WTC11 (cell line): ENCODE measurements at regions not wholly inside any gene's neighbourhood (a gene's known extent, or its start where the extent isn't known, plus 50 kb on each side); places are given as distances from the start of the nearest gene placed in this dataset.
A peak's percentile ranks its signal among the peaks of the same experiment; 100 is the strongest.

Experiments used
- ATF3 ChIP-seq: sonication (generic); formaldehyde crosslinking; conservative IDR thresholded peaks from 2 replicates; pipeline ENCODE4 v1.8.1; 2022; ENCODE audit warnings: mild to moderate bottlenecking, missing genetic modification reagents
- ATF6 ChIP-seq: sonication (generic); formaldehyde crosslinking; IDR thresholded peaks from 2 replicates; pipeline ENCODE4 v1.8.1; 2023; ENCODE audit warnings: mild to moderate bottlenecking, missing genetic modification reagents
- CDX4 ChIP-seq: fragments of 250-450 bp; sonication (Bioruptor Pico); IDR thresholded peaks from 2 replicates; pipeline ENCODE4 v1.9.0; 2021; ENCODE audit warnings: moderate library complexity, mild to moderate bottlenecking, inconsistent platforms, borderline replicate concordance
- CREM ChIP-seq: sonication (generic); formaldehyde crosslinking; IDR thresholded peaks from 2 replicates; pipeline ENCODE4 v1.8.1; 2022; ENCODE audit warnings: mild to moderate bottlenecking, missing genetic modification reagents, moderate library complexity
- E2F4 ChIP-seq: sonication (generic); formaldehyde crosslinking; IDR thresholded peaks from 2 replicates; pipeline ENCODE4 v1.8.1; 2022; ENCODE audit warnings: low read depth, mild to moderate bottlenecking, moderate library complexity, missing genetic modification reagents, borderline replicate concordance
- E2F5 ChIP-seq: sonication (generic); formaldehyde crosslinking; IDR thresholded peaks from 2 replicates; pipeline ENCODE4 v1.8.1; 2022; ENCODE audit warnings: mild to moderate bottlenecking, moderate library complexity, missing genetic modification reagents
- ELF4 ChIP-seq: sonication (generic); formaldehyde crosslinking; IDR thresholded peaks from 2 replicates; pipeline ENCODE4 v1.8.1; 2022; ENCODE audit warnings: low read depth, mild to moderate bottlenecking, moderate library complexity, missing genetic modification reagents
- EMX1 ChIP-seq: fragments of 250-450 bp; sonication (Bioruptor Pico); IDR thresholded peaks from 2 replicates; pipeline ENCODE4 v1.8.0; 2021; ENCODE audit warnings: mild to moderate bottlenecking
- FOXP1 ChIP-seq: sonication (generic); formaldehyde crosslinking; IDR thresholded peaks from 2 replicates; pipeline ENCODE4 v1.8.0; 2022; ENCODE audit warnings: missing genetic modification reagents, mild to moderate bottlenecking, moderate library complexity, borderline replicate concordance
- FOXP4 ChIP-seq: sonication (generic); formaldehyde crosslinking; IDR thresholded peaks from 2 replicates; pipeline ENCODE4 v1.8.0; 2022; ENCODE audit warnings: mild to moderate bottlenecking, missing genetic modification reagents
- GTF2I ChIP-seq: fragments of 250-450 bp; sonication (Bioruptor Pico); conservative IDR thresholded peaks from 2 replicates; pipeline ENCODE4 v1.4.0; 2021; ENCODE audit warnings: mild to moderate bottlenecking
- IRF2 ChIP-seq: sonication (generic); formaldehyde crosslinking; IDR thresholded peaks from 2 replicates; pipeline ENCODE4 v1.8.0; 2022; ENCODE audit warnings: low read depth, missing genetic modification reagents, borderline replicate concordance
- MLX ChIP-seq: sonication (generic); formaldehyde crosslinking; IDR thresholded peaks from 2 replicates; pipeline ENCODE4 v1.8.1; 2023; ENCODE audit warnings: mild to moderate bottlenecking, missing genetic modification reagents, moderate library complexity
- MXD4 ChIP-seq: fragments of 250-450 bp; sonication (Bioruptor Pico); IDR thresholded peaks from 2 replicates; pipeline ENCODE4 v1.8.0; 2021; ENCODE audit warnings: mild to moderate bottlenecking, moderate library complexity, borderline replicate concordance
- MYBL2 ChIP-seq: sonication (generic); formaldehyde crosslinking; IDR thresholded peaks from 2 replicates; pipeline ENCODE4 v1.8.1; 2023; ENCODE audit warnings: mild to moderate bottlenecking, moderate library complexity, missing genetic modification reagents
- NFE2L1 ChIP-seq: sonication (generic); formaldehyde crosslinking; IDR thresholded peaks from 2 replicates; pipeline ENCODE4 v1.8.1; 2023; ENCODE audit warnings: missing genetic modification reagents
- NR1H2 ChIP-seq: sonication (generic); formaldehyde crosslinking; IDR thresholded peaks from 2 replicates; pipeline ENCODE4 v1.9.0; 2021; ENCODE audit warnings: mild to moderate bottlenecking, moderate library complexity, missing genetic modification reagents
- PREB ChIP-seq: sonication (generic); formaldehyde crosslinking; IDR thresholded peaks from 2 replicates; pipeline ENCODE4 v1.8.1; 2022; ENCODE audit warnings: mild to moderate bottlenecking, missing genetic modification reagents, moderate library complexity, borderline replicate concordance
- RELA ChIP-seq: sonication (generic); formaldehyde crosslinking; IDR thresholded peaks from 2 replicates; pipeline ENCODE4 v1.8.1; 2022; ENCODE audit warnings: missing genetic modification reagents, mild to moderate bottlenecking, borderline replicate concordance
- TEAD1 ChIP-seq: sonication (generic); formaldehyde crosslinking; IDR thresholded peaks from 2 replicates; pipeline ENCODE4 v1.8.0; 2022; ENCODE audit warnings: mild to moderate bottlenecking, missing genetic modification reagents
- USF1 ChIP-seq: sonication (generic); formaldehyde crosslinking; IDR thresholded peaks from 2 replicates; pipeline ENCODE4 v1.8.0; 2022; ENCODE audit warnings: mild to moderate bottlenecking, missing genetic modification reagents
- ZMAT4 ChIP-seq: fragments of 250-450 bp; sonication (Bioruptor Pico); IDR thresholded peaks from 2 replicates; pipeline ENCODE4 v1.9.0; 2021; ENCODE audit warnings: mild to moderate bottlenecking
- ZNF263 ChIP-seq: sonication (generic); formaldehyde crosslinking; IDR thresholded peaks from 2 replicates; pipeline ENCODE4 v1.8.1; 2022; ENCODE audit warnings: low read depth, mild to moderate bottlenecking, moderate library complexity, missing genetic modification reagents
- ZNF423 ChIP-seq: fragments of 250-450 bp; sonication (Bioruptor Pico); IDR thresholded peaks from 2 replicates; pipeline ENCODE4 v2.1.2; 2022; ENCODE audit warnings: mild to moderate bottlenecking, moderate library complexity
- ZNF425 ChIP-seq: fragments of 250-450 bp; sonication (Bioruptor Pico); conservative IDR thresholded peaks from 2 replicates; pipeline ENCODE4 v1.9.0; 2021; ENCODE audit warnings: mild to moderate bottlenecking

- TF ChIP-seq ZNF425 (CRISPR knock-in tag) (no peak), MLX (CRISPR knock-in tag) (no peak), CDX4 (CRISPR knock-in tag) (no peak), IRF2 (no peak), NFE2L1 (peak; percentile 84), TEAD1 (CRISPR knock-in tag) (peak; percentile 91), E2F4 (CRISPR knock-in tag) (no peak), ZNF423 (CRISPR knock-in tag) (no peak), RELA (no peak), ATF3 (CRISPR knock-in tag) (no peak), PREB (no peak), FOXP1 (CRISPR knock-in tag) (peak; percentile 80), GTF2I (CRISPR knock-in tag) (no peak), NR1H2 (CRISPR knock-in tag) (no peak), EMX1 (CRISPR knock-in tag) (no peak), ZMAT4 (CRISPR knock-in tag) (no peak), FOXP4 (CRISPR knock-in tag) (peak; percentile 92), MYBL2 (CRISPR knock-in tag) (0 out of 2 replicates have a peak, but pooled peaks have one; percentile 30), E2F5 (CRISPR knock-in tag) (0 out of 2 replicates have a peak, but pooled peaks have one; percentile 33), USF1 (peak; percentile 68; the same call in 1 of the 2 replicates), CREM (CRISPR knock-in tag) (peak; percentile 80; the same call in 1 of the 2 replicates), ELF4 (CRISPR knock-in tag) (no peak), MXD4 (CRISPR knock-in tag) (no peak), ZNF263 (CRISPR knock-in tag) (no peak), ATF6 (peak; percentile 72; the same call in 1 of the 2 replicates)
Observed at GRCh38 chr4:8675383-8675782, 82.8 kb downstream of the CPZ start (continued).
